ENCODE measurements at regions not wholly inside any gene's neighbourhood (a gene's known extent, or its start where the extent isn't known, plus 50 kb on each side); places are given as distances from the start of the nearest gene placed in this dataset.

DNA sequence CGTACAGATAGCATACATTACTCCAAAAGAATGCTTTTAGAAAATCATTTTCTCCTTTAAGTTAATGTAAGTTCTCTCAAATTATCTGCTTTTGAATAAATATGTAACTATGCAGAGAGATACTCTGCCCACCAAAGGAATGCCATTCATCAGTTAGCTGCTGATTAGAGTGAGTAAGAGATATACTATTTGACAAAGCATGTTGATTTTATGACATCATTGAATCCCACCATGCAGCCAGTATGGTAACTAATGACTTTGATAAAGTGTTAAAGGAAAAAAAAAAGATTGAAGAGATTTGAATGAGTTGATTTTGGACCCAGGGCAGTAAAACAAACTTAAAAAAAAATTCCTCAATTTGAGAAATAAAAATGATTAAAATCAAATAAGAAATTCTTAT, 521.5 kb downstream of the SLITRK6 start:
- no peak for DNase-seq (ENCODE audit: low spot score)
- H3K79me2 ChIP-seq, result no peaks in the 10 kb centered on the region
- H3K4me3 ChIP-seq, result no peak overlapping the region
- no peaks in the 10 kb centered on the region for H3K9me2 ChIP-seq (replicated peaks; ENCODE audit: insufficient read depth)
- no peak overlapping the region for H3K4me2 ChIP-seq
- H2AFZ ChIP-seq, result no peak overlapping the region
- H3K4me1 ChIP-seq (ENCODE audit: insufficient read depth), result no peaks in the 10 kb centered on the region
- H3K9me3 ChIP-seq (ENCODE audit: low read depth), result no peaks in the 10 kb centered on the region
- no peak overlapping the region for H3K27ac ChIP-seq
- 68% methylated on average over 1 of the region's 1 CpG for WGBS (ENCODE audit: low lambda C conversion rate, missing lambda C conversion rate)
- H3K36me3 ChIP-seq (replicated peaks; ENCODE audit: insufficient read depth, low read depth), result no peaks in the 10 kb centered on the region
- H3K27me3 ChIP-seq, result no peaks in the 10 kb centered on the region
- TF ChIP-seq EZH2 (IDR thresholded peaks at IDR 0.05; ENCODE audit: borderline replicate concordance) (no peak), EZH2phosphoT487 (IDR thresholded peaks at IDR 0.05; ENCODE audit: low read depth, severe bottlenecking, unreplicated experiment) (no peak), CTCF (IDR thresholded peaks at IDR 0.05; ENCODE audit: poor library complexity) (no peak)
- no peaks in the 10 kb centered on the region for H4K20me1 ChIP-seq (ENCODE audit: insufficient read depth, poor library complexity, severe bottlenecking)

GRCh38 chr13:85266771-85267170, 532.4 kb downstream of the SLITRK6 start:
- no peaks in the 10 kb centered on the region for H3K36me3 ChIP-seq (replicated peaks; ENCODE audit: insufficient read depth, low read depth)
- no peaks in the 10 kb centered on the region for H3K4me1 ChIP-seq (ENCODE audit: insufficient read depth)
- DNase-seq (ENCODE audit: low spot score), result no peak
- no peaks in the 10 kb centered on the region for H3K9me2 ChIP-seq (replicated peaks; ENCODE audit: insufficient read depth)
- no peak for TF ChIP-seq EZH2 (IDR thresholded peaks at IDR 0.05; ENCODE audit: borderline replicate concordance)
- TF ChIP-seq EZH2phosphoT487 (IDR thresholded peaks at IDR 0.05; ENCODE audit: low read depth, severe bottlenecking, unreplicated experiment), result no peak
- no peak for TF ChIP-seq CTCF (IDR thresholded peaks at IDR 0.05; ENCODE audit: poor library complexity)
- no peaks in the 10 kb centered on the region for H4K20me1 ChIP-seq (ENCODE audit: insufficient read depth, poor library complexity, severe bottlenecking)
- no peaks in the 10 kb centered on the region for H3K9me3 ChIP-seq (ENCODE audit: low read depth)
- H2AFZ ChIP-seq, result no peak overlapping the region
- no peak overlapping the region for H3K4me3 ChIP-seq
- 69% methylated on average over 2 of the region's 2 CpGs for WGBS (ENCODE audit: low lambda C conversion rate, missing lambda C conversion rate)
- H3K27ac ChIP-seq, result no peak overlapping the region
- H3K79me2 ChIP-seq, result no peaks in the 10 kb centered on the region
- H3K4me2 ChIP-seq, result no peak overlapping the region
- no peaks in the 10 kb centered on the region for H3K27me3 ChIP-seq

- no peak overlapping the region for H3K4me2 ChIP-seq
- TF ChIP-seq EZH2 (IDR thresholded peaks at IDR 0.05; ENCODE audit: borderline replicate concordance), result no peak
- no peak for TF ChIP-seq CTCF (IDR thresholded peaks at IDR 0.05; ENCODE audit: poor library complexity)
- no peak for TF ChIP-seq EZH2phosphoT487 (IDR thresholded peaks at IDR 0.05; ENCODE audit: low read depth, severe bottlenecking, unreplicated experiment)
- no peaks in the 10 kb centered on the region for H3K4me1 ChIP-seq (ENCODE audit: insufficient read depth)
- H3K27me3 ChIP-seq, result no peaks in the 10 kb centered on the region
- no peaks in the 10 kb centered on the region for H3K79me2 ChIP-seq
- no peaks in the 10 kb centered on the region for H3K36me3 ChIP-seq (replicated peaks; ENCODE audit: insufficient read depth, low read depth)
- no peak for DNase-seq (ENCODE audit: low spot score)
- no peaks in the 10 kb centered on the region for H3K9me3 ChIP-seq (ENCODE audit: low read depth)
- no peak overlapping the region for H3K4me3 ChIP-seq
- H3K9me2 ChIP-seq (replicated peaks; ENCODE audit: insufficient read depth), result no peaks in the 10 kb centered on the region
- no peak overlapping the region for H2AFZ ChIP-seq
- WGBS (ENCODE audit: low lambda C conversion rate, missing lambda C conversion rate), result 60% methylated on average over 1 of the region's 1 CpG
- H3K27ac ChIP-seq, result no peak overlapping the region
- no peaks in the 10 kb centered on the region for H4K20me1 ChIP-seq (ENCODE audit: insufficient read depth, poor library complexity, severe bottlenecking)
Observed at GRCh38 chr13:85266331-85266730, 532.9 kb downstream of the SLITRK6 start.

DNA sequence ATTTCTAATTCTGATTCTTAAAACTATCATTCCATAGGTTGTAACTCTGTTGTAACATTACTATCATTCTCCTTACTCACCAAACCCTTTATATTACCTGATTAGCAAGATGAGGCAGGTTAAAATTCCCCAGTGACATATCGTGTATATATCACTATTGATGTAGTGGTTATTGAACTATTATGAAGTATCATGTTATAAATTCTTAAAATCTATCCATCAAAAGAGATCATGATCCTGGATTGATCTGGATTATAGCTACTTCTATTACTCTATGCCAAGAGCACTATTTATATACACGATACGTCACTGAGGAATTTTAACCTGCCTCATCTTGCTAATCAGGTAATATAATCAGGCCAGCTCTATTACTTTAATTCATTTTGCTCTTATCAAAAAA, 533.9 kb downstream of the SLITRK6 start:
- Histone ChIP-seq H3K9me2 (replicated peaks; ENCODE audit: insufficient read depth) (no peaks in the 10 kb centered on the region), H3K4me1 (ENCODE audit: insufficient read depth) (no peaks in the 10 kb centered on the region), H3K27ac (no peak overlapping the region), H3K9me3 (ENCODE audit: low read depth) (no peaks in the 10 kb centered on the region), H3K4me2 (no peak overlapping the region), H3K36me3 (replicated peaks; ENCODE audit: insufficient read depth, low read depth) (no peaks in the 10 kb centered on the region), H3K4me3 (no peak overlapping the region), H4K20me1 (ENCODE audit: insufficient read depth, poor library complexity, severe bottlenecking) (no peaks in the 10 kb centered on the region), H3K27me3 (no peaks in the 10 kb centered on the region), H2AFZ (no peak overlapping the region), H3K79me2 (no peaks in the 10 kb centered on the region)
- TF ChIP-seq CTCF (IDR thresholded peaks at IDR 0.05; ENCODE audit: poor library complexity) (no peak), EZH2 (IDR thresholded peaks at IDR 0.05; ENCODE audit: borderline replicate concordance) (no peak), EZH2phosphoT487 (IDR thresholded peaks at IDR 0.05; ENCODE audit: low read depth, severe bottlenecking, unreplicated experiment) (no peak)
- no peak for DNase-seq (ENCODE audit: low spot score)
- WGBS (ENCODE audit: low lambda C conversion rate, missing lambda C conversion rate), result 91% methylated on average over 3 of the region's 3 CpGs
